Neural cell (in vitro differentiated cells): ENCODE measurements at regions not wholly inside any gene's neighbourhood (a gene's known extent, or its start where the extent isn't known, plus 50 kb on each side); places are given as distances from the start of the nearest gene placed in this dataset.

Experiments used
- EP300 ChIP-seq: fragments of 450-650 bp; conservative IDR thresholded peaks from 2 replicates; pipeline ENCODE4 v1.6.1; 2014; ENCODE audit warnings: antibody characterized with exemption, mild to moderate bottlenecking, moderate library complexity; ENCODE audit not compliant: poor library complexity, severe bottlenecking
- EZH2 ChIP-seq: fragments of 200-600, 300-800 bp; shearing (Covaris generic), sonication (generic); IDR thresholded peaks from 2 replicates; pipeline ENCODE4 v1.6.1; 2014; ENCODE audit warnings: antibody characterized with exemption, low read length, borderline replicate concordance, mild to moderate bottlenecking; ENCODE audit not compliant: insufficient read depth, poor library complexity, severe bottlenecking
- POLR2AphosphoS5 ChIP-seq: IDR thresholded peaks from 2 replicates; pipeline ENCODE4 v1.6.1; 2012
- RAD21 ChIP-seq: fragments of 450-650 bp; conservative IDR thresholded peaks from 2 replicates; pipeline ENCODE4 v1.6.1; 2014; ENCODE audit warnings: antibody characterized with exemption, mild to moderate bottlenecking, moderate library complexity
- SMC3 ChIP-seq: fragments of 450-650 bp; conservative IDR thresholded peaks from 2 replicates; pipeline ENCODE4 v1.6.1; 2014; ENCODE audit warnings: antibody characterized with exemption, mild to moderate bottlenecking, moderate library complexity; ENCODE audit not compliant: poor library complexity
- TAF1 ChIP-seq: IDR thresholded peaks from 2 replicates; pipeline ENCODE4 v1.6.1; 2012; ENCODE audit warnings: low read depth
- TF ChIP-seq, protein P1 (sequence below): fragments of 450-650 bp; IDR thresholded peaks from 2 replicates; pipeline ENCODE4 v1.5.1; 2014; ENCODE audit warnings: antibody characterized with exemption, mild to moderate bottlenecking, moderate library complexity; ENCODE audit not compliant: poor library complexity, severe bottlenecking
- TF ChIP-seq, protein P2 (sequence below): IDR thresholded peaks from 2 replicates; pipeline ENCODE4 v1.6.1; 2012; ENCODE audit warnings: borderline replicate concordance

DNA sequence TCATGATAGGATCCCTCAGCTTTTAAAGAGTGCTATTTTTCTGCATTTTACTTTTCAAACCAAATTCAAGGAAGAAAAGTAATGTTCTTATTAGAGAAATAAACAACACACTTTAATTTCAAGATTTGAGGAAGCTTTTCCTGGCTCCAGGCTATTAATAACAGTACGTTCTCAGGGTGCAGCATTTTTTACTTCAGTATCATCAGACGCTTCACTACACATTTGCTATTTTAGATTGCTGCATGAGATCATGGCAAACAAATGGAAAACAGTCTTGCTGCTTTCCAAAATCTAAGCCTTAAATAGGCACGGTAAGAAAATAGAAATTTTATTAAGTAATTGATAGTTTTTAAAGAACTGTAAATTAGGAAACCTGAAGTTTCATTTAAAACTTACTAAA is 253.6 kb upstream of the EXOC2 start:
- TF ChIP-seq, protein P1, sequence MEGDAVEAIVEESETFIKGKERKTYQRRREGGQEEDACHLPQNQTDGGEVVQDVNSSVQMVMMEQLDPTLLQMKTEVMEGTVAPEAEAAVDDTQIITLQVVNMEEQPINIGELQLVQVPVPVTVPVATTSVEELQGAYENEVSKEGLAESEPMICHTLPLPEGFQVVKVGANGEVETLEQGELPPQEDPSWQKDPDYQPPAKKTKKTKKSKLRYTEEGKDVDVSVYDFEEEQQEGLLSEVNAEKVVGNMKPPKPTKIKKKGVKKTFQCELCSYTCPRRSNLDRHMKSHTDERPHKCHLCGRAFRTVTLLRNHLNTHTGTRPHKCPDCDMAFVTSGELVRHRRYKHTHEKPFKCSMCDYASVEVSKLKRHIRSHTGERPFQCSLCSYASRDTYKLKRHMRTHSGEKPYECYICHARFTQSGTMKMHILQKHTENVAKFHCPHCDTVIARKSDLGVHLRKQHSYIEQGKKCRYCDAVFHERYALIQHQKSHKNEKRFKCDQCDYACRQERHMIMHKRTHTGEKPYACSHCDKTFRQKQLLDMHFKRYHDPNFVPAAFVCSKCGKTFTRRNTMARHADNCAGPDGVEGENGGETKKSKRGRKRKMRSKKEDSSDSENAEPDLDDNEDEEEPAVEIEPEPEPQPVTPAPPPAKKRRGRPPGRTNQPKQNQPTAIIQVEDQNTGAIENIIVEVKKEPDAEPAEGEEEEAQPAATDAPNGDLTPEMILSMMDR: no peak
- TF ChIP-seq EP300 (no peak), TAF1 (no peak), POLR2AphosphoS5 (no peak), EZH2 (no peak), SMC3 (no peak), RAD21 (no peak)
- TF ChIP-seq, protein P2, sequence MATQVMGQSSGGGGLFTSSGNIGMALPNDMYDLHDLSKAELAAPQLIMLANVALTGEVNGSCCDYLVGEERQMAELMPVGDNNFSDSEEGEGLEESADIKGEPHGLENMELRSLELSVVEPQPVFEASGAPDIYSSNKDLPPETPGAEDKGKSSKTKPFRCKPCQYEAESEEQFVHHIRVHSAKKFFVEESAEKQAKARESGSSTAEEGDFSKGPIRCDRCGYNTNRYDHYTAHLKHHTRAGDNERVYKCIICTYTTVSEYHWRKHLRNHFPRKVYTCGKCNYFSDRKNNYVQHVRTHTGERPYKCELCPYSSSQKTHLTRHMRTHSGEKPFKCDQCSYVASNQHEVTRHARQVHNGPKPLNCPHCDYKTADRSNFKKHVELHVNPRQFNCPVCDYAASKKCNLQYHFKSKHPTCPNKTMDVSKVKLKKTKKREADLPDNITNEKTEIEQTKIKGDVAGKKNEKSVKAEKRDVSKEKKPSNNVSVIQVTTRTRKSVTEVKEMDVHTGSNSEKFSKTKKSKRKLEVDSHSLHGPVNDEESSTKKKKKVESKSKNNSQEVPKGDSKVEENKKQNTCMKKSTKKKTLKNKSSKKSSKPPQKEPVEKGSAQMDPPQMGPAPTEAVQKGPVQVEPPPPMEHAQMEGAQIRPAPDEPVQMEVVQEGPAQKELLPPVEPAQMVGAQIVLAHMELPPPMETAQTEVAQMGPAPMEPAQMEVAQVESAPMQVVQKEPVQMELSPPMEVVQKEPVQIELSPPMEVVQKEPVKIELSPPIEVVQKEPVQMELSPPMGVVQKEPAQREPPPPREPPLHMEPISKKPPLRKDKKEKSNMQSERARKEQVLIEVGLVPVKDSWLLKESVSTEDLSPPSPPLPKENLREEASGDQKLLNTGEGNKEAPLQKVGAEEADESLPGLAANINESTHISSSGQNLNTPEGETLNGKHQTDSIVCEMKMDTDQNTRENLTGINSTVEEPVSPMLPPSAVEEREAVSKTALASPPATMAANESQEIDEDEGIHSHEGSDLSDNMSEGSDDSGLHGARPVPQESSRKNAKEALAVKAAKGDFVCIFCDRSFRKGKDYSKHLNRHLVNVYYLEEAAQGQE: no peak
